Activated CD4-positive, alpha-beta T cell treated with anti-CD3 and anti-CD28 coated beads for 1 hour (primary cell): ENCODE measurements at regions not wholly inside any gene's neighbourhood (a gene's known extent, or its start where the extent isn't known, plus 50 kb on each side); places are given as distances from the start of the nearest gene placed in this dataset.
"Not testable (repeated sequence)": the region's sequence is repeated elsewhere in the genome, so short reads cannot be mapped to it uniquely, and the experiment has no call there.

ENCODE experiments used
- DNase-seq: peaks from one replicate; pipeline ENCODE4 v3.0.0-alpha.2; 2020

DNA sequence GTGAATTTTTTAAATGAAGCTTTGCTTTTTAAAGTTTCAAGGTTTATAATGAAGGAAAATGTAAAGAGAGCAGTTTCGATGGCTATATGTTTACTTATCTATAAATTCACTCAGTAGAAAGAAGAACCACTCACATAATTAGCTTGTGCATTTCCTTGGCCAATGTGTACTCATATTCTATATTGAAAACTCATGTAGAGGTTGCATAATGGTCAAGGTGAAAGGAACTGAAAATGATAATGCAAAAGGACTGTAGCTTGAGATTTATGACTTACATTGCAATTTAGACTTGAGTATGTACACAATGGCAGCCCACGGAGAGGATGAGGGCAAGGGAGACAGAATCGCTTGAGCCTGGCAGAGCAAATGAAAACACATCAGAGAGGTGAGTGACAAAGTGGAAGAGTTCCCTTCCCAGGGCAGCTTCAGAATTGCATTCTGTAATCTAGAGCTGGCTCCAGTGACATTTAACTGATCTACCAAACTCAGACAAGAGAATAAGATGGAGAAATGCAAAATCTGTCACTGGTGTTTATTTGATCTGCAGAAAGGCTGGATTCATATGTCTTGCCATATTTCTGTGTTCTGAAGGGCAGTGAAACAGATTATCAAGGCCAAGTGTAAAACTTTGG, 191.8 kb downstream of the TMEM200A start:
- no peak for DNase-seq

DNA sequence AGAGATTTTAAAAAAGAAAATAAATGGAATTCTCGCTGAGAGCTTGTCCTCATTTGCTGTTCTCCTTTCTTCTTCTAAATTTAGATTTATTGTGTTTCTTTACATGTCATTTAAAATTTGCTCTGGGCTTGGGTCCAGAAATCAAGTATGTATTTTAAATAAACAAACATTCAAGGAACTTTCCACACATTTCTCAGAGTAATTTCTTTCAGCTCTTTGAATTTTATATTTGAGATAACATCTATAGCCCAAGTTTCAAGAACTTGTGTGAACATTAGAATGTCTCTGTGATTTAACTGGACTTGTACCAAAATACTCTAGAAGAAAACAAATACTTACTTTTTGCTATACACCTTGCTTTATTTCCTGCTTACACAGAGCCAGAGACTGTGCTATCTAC, 192.3 kb downstream of the TMEM200A start:
- no peak for DNase-seq

DNA sequence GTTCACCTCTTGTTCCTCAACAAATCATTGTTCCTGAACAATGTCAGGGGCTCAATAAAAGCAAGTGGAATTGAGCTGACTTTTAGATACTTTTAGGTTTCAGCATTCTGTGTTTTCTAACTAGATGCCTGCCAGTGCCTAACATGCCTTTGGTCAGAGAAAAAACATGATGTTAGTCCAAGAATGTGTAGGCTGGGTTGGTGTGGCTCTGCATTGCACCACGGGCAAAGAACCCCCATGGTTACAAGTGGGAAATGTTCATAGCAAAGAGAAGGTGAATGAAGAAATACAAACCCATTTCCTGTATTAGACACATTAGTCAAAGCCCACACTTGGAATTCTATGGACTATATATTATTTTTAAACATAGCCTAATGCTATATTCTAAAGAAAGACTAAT, 193.3 kb downstream of the TMEM200A start:
- DNase-seq = no peak

DNA sequence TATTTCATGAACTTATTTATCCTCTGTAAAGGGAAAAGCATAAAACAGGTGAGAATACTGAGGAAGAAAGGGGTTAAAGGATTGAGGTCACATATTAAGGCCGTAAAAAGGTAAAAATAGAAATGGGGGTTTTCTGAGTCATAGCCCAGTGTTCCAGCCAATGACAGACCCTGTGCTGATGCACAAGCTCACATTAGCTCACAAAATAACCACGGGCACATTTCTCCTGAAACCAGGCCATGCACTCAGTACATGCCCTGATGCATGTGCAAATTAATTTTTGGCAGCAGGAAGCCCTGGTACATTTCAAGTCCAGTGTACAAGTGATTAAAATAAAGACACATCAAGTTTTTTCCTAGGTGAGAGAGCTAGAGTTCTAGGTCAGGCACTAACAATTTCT, 194.4 kb downstream of the TMEM200A start:
- no peak for DNase-seq

DNA sequence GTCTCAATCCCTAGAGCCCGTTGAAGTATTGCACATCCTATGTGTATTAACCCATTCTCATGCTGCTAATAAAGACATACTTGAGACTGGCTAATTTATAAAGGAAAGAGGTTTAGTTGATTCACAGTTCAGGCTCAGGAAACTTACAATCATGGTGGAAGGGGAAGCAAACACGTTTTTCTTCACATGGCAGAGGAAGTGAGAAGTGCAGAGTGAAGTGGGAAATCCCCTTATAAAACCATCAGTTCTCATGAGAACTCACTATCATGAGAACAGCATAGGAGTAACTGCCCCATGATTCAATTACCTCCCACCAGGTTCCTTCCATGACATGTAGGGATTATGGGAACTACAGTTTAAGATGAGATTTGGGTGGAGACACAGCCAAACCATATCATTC, 195.3 kb downstream of the TMEM200A start:
- DNase-seq = not testable (repeated sequence)

DNA sequence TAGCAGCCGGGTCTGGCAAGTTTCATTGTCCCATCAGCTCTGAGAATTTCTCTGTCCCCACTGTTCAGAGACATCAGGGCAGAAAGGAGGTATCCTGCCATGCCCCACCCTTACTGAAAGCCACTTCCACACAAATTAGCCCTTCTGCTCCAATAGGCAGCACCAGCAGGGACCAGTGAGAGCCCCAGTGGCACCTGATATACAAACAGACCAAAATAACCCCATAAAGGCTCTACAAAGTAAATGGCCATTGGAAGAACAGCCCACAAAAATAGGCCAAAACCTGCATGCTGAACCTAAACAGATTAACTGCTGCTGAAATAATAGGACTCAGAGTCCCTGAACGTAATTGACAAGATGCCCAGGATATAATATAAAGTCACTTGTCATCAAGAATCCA, 199.9 kb downstream of the TMEM200A start:
- DNase-seq = no peak

DNA sequence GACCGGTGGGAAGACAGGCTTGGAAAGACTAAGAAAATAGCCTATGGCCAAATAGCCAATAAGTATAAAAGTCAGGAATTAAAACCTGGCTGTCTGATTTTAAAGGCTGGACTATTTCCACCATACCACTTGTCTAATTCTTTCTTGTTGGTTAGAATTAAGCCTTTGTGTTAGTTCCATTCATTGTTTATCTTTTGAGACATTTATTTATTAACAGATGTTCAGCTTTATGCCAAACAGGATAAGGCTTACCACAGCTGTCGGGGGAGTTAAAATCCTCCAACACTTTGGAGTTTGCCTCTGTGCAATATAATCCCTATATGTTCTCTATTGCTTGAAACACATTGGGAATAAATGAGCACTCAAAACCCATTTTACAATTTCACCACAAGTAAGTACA, 208.3 kb downstream of the TMEM200A start:
- no peak for DNase-seq

DNA sequence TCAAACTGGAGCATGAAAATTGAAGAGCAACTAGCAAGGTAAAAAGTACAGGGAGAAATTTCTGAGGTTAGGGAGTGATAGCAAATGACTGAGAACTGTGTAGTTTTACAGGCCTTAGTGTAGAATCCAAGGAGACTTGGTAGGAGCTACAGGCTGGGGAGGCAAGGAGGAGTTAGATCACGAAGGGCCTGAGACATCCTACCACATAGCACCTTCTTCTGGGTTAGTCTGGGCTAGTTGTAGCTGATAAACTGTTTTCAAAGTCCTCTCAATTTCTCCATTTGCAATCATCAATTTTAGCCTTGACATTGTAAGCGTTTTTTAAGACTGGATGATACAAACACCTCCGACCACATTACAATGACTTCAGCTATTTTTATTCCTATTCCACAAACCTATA, 209.7 kb downstream of the TMEM200A start:
- DNase-seq = no peak

DNA sequence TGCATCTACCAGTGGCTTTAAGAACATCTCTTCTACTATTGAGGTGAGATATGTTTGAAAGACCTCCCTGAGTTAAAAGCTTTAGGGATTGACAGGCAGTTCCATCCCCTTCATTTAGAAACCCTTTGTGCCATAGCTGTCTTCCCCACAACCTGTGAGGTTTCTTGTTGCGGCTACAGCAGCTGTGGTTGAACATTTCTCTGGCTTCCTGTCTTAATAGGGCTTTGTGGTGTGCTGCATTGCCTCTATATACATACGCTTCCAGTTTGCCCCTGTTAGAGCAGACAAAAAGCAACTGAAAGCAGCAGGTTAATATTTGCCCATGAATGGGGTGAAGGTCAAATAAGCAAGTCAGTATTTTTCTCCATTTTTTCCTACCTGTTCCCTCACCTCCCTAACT, 210.2 kb downstream of the TMEM200A start:
- peak; percentile 8 for DNase-seq

DNA sequence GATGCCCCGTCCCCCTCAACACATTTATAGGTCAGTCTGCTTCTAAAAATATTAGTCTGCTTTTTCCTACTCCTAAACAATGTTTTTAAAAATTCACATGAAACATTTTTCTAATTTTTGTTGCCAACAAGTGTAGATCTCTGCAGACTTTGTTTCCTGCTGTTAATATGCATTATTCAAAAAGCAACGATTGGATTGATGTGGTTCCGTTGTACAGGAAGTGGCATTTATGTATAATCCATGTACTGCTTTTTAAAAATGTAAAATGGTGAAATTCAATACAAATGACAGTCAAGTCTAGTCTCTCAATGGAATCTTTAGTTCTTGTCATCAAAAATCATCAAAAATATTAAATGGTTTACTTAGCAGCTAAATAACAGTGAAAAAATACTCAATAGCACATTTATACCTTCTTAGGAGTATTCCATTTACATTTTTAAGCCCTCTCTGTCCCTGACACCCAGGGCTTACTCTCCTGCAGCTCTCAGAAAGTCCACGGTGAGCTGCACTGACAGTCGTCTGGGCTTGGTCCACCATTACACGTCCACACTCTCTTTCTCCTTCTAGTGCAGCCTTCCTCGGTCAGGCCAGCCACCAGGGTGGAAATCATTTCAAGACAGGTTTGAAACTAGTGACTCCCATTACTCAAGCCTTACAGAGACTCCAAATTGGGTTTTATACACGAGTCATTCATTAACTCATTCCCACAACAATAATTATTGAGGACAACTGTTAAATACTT, 211.5 kb downstream of the TMEM200A start:
- DNase-seq = no peak

DNA sequence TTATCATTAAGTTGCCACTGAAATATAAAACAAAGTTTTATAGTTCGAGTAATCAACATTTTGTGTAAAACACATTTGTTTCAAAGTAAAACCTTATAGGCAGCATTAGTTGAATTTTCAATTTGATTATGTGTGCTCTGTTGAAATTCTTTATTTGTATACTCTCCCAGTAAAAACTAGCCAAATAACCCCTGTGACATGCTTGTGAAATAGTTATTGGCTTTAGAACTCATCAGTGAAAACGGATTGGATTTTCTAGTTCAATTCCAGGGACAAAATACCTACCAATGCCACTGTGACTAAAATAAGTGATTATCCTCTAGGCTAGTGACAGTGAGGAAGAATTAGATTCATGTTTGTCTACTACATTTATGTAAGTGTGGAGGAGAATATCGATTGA, 212.9 kb downstream of the TMEM200A start:
- no peak for DNase-seq

DNA sequence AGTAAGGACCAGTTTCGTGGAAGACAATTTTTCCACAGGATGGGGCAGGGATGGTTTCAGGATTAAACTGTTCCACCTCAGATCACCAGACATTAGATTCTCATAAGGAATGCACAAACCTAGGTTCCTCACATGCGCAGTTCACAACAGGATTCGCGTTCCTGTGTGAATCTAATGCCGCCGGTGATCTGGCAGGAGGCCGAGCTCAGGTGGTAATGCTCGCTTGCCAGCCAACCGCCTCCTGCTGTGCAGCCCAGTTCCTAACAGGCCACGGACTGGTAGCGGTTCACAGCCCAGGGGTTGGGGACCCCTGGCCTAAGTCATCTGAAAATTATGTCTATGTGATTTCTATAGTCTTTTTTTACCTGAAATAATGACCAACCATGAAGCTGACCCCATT, 217.5 kb downstream of the TMEM200A start:
- no peak for DNase-seq

DNA sequence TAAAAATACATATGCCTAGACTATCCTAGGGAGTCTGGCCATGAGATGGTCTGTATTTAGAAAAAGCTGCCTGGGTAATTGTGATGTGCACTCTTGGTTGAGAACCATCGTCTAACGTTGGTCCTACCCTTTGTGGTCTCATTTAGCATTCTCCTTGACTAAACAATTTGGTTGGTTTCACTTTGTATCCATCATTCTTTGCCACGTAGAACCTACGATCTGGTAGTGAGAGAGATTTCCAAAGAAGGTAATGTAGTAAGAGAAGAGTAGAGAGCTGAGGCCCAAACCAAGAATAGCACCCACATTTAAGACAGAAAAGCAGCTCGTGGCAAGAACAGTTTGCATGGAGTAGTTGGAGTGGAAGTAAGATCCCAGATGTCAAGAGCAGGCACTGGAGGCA, 219.8 kb downstream of the TMEM200A start:
- no peak for DNase-seq

DNA sequence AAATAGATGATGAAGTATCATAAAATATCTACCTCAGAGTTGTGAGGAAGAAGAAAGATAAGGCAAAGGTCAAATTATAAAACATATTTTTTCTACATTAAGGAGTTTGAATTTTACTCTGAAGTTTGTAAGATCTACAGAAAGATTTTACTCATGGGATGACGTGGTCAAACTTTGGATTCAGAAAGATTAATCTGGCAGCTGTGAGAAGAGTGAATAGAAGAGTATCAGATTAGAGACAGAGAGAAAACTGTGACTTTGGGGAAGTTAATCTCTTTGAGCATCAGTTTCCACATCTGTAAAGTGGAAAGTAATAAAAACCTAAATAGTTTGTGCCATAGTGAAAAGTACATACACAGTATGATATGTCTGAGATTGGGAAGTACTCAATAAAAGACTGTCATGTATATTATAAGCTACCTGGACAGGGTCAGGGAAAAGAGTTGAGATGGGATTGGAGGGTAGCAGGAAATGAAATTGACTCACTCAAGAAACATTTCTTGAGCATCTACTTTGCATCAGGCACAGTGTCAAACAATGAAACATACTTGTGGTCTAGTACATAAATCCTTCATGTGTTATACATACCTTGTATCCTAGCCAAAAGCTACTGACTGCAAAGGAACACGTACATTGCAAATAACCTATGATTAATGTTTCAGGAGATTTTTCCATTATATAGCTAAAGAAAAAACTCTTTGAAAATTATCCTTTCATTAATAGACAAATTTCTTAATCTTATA, 222.1 kb downstream of the TMEM200A start:
- no peak for DNase-seq

DNA sequence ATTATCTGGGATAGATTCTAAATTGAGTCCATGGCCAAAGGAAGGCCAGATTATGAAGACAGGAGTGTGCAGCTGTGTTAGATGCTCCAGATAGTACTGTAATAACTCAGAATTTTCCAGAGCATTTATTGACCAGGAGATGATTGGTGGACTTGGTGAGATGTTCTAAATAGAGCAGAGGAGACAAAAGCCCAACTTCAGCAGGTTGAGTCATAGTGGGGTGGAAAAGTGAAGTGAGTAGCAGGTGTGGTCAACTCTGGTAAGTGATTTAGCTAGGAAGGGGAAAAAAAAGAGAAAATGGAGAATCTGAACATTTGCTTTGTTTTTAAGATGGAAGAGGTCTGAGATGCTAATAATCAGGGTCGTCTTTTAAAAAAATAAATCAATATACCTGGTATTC, 227.4 kb downstream of the TMEM200A start:
- DNase-seq = no peak

DNA sequence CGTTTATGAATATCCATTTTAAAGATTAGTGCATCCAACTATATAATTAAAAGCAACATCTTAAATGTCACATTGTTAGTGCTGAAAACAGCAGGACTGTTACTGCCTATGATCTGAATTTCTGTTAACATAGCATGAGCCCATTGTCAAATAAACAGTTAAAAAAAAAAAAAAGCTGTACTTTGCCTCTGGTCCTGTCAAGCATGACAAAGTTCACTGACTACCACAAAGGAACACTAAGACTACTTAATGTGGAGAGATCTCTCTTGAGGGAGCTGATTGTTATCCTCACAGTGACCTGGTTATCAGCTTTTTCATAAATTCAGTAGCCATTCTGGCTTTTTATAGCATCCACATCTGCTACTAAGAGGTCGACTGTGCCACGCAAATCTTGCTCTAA, 228.1 kb downstream of the TMEM200A start:
- DNase-seq = no peak

DNA sequence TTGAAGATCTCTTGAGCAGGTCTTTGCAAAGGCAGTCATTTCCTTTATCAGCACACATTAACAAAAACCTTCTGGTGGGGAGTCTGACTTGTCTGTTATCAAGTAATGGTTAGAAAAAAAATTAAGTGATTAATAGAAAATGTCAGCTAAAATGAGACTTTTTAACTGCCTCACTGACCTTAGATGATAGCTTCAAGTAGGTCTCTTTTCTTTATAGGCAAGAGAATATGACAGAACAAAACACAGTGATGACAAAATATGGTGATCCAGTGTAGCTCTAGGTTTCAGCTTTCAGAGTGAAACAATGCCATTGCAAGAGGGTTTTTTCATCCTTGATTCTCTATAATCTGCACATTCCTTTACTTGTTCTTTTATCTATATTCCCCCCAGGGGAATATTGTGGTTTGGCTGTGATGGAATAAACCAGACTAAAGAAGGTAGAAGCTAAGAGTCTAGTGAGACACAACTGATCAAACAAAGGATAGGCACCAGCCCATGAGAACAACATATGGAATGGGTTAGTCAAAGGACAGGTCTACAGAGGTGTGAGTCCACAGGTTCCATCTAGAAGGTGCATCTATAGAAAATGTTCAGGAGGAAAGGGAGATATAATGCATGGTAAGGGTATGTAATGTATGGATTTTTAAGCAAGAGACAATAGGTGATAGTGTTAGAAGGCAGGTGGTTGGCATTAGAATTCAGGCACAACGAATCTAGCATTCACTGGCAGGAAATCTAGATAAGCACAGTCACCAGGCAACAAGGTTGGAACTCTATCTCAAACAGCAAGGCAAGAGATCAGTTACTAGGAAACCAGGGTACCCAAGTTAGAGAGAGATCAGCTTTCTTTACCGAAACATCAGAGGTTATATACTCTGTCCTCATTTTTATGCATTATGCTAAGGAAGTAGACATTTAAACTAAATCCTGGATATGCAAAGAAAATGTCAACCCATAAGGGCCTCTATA, 228.9 kb upstream of the SMLR1 start:
- DNase-seq = no peak

DNA sequence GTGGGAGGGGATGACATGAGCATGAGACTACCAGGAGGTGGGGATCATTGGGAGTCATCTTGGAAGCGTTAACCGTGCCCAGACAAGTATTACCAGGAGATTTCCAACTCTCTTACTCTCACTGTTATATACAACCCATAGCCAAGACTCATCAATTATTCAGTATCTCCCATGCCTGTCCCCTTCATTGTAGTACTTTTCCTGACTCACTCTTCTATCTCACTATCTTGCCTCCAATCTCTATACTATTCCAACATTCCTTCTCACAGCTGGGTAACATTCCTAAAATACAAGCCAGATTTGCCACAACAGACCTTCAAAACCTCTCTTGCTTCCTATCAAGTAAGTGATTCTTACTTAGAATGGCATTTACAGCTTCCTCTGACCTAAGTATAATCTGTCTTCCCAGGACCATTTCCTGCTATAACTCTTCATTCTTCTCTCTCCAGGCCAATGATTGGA, 226.3 kb upstream of the SMLR1 start:
- no peak for DNase-seq

DNA sequence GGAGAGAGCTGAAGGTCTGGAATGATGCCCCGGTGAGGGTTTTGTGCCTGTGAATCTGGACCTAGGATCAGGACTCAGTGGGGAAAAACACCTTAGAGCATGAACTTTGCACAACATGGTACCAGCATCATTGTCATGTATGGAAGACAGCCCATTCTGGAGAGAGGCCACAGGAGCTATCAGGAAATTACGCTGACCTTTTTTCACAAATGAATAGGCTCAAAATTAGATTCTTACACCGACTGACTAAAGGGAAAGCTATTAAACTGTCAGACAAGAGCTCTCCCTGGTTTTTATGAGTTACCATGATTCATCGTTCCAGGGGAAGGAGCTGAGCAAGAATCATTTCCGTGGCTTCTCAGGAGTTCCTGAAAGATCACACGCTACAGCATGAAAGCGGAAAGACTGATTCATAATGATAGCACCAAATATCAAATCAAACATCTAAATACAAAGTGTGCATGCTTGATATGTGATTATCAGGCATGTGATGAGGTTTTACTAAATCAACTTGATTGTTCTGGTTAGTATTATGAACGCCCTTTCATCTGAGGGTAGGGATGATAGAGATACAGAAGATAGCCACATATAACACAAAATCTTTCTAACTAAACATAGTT, 224.9 kb upstream of the SMLR1 start:
- DNase-seq = no peak

DNA sequence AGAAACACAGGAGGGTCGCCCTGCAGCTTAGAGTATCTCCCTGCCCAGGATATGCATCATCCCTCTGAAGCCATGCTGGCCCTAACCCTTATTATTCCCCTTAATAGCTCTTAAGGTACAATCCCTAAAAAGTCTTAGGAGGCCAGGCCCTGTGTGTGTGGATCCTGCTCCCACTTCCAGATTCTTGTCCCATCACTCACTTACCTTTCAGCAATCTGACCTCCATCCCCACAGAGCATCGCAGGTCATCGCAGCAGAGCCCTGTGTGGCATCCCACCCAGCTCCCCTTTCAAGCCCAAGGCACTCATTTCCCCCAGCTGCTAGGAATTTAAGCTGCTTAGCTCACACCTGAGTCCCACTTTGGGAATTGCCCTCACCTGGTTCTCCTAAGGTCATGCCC, 223.8 kb upstream of the SMLR1 start:
- DNase-seq = no peak

DNA sequence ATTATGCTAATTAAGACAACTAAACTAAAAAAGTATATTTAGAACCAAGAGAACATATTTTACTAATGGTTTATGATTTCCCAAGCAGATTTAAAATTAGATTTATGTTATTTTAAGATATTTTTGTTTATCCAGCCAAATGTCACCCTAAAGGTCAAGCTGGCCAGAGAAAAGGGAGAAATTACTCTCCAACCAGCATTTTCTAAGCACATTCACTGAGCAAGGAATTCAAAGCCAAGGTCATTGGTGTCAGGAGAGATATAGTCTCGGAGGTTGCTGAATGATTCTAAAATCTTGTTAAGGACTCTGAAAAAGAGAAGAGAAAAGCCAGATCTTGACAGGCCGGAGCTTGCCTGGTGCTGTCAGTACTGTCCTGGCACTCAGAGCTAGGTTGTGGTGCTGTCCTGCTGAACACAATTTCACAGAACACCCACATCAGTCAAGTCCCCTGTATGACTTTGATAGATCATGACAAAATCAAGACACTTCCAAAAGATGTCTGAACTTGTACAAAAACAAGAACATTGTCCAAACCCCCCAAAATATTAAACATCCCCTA, 222.3 kb upstream of the SMLR1 start:
- DNase-seq = no peak

DNA sequence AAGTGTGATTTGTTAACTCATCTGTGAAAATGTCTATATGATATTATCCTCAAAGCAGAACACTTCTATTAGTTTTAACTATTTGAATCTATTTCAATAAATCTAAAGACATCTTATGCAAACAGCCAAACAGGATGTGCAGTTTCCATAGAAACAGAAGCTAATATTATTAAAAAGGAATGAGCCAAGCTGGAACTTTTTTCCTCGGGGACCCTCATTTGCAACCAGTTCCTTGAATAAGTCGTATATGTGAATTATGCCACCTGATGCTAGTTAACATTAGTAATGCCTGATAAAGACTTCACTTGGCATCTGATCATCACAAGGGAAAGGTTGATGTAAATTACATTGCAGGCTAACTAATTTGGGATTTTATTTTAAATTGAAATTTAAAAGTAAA, 216.9 kb upstream of the SMLR1 start:
- DNase-seq = no peak
